ENCODE measurements at regions not wholly inside any gene's neighbourhood (a gene's known extent, or its start where the extent isn't known, plus 50 kb on each side); places are given as distances from the start of the nearest gene placed in this dataset.

- DNase-seq: no peak
- no peak for TF ChIP-seq POLR2A (IDR thresholded peaks at IDR 0.05)
- TF ChIP-seq, protein P1, sequence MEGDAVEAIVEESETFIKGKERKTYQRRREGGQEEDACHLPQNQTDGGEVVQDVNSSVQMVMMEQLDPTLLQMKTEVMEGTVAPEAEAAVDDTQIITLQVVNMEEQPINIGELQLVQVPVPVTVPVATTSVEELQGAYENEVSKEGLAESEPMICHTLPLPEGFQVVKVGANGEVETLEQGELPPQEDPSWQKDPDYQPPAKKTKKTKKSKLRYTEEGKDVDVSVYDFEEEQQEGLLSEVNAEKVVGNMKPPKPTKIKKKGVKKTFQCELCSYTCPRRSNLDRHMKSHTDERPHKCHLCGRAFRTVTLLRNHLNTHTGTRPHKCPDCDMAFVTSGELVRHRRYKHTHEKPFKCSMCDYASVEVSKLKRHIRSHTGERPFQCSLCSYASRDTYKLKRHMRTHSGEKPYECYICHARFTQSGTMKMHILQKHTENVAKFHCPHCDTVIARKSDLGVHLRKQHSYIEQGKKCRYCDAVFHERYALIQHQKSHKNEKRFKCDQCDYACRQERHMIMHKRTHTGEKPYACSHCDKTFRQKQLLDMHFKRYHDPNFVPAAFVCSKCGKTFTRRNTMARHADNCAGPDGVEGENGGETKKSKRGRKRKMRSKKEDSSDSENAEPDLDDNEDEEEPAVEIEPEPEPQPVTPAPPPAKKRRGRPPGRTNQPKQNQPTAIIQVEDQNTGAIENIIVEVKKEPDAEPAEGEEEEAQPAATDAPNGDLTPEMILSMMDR (IDR thresholded peaks at IDR 0.05): no peak
- Histone ChIP-seq H3K4me3 (no peak overlapping the region), H3K27me3 (no peaks in the 10 kb centered on the region), H3K9me3 (no peaks in the 10 kb centered on the region), H3K4me1 (no peaks in the 10 kb centered on the region), H3K36me3 (no peaks in the 10 kb centered on the region), H3K27ac (no peak overlapping the region)
Observed at GRCh38 chr9:19656704-19657103, 132.1 kb downstream of the SLC24A2 start.

DNA sequence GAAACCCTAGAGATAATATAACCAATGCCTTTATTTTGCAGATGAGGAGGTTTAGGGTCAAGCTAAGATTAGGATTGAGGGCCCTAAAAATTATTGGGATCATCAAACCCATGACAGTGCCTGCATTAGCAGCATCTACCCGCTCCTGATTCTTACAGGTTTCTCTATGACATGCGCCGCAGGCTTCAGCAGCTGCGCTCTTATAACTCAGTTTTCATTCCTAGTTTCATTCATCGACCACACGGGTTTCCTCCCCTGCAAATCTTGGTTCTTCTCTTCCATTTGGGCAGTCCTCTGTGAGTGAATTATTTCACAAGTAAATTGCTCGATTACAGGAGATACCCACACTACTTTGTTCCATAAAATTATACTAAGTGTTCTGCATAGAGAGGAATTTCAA is 137.2 kb downstream of the SLC24A2 start:
- TF ChIP-seq POLR2A (IDR thresholded peaks at IDR 0.05): no peak
- TF ChIP-seq, protein P1 (IDR thresholded peaks at IDR 0.05): no peak
- Histone ChIP-seq H3K4me3 (no peak overlapping the region), H3K27ac (no peak overlapping the region), H3K36me3 (no peaks in the 10 kb centered on the region), H3K9me3 (no peaks in the 10 kb centered on the region), H3K4me1 (no peaks in the 10 kb centered on the region), H3K27me3 (no peaks in the 10 kb centered on the region)
- DNase-seq: no peak

DNA sequence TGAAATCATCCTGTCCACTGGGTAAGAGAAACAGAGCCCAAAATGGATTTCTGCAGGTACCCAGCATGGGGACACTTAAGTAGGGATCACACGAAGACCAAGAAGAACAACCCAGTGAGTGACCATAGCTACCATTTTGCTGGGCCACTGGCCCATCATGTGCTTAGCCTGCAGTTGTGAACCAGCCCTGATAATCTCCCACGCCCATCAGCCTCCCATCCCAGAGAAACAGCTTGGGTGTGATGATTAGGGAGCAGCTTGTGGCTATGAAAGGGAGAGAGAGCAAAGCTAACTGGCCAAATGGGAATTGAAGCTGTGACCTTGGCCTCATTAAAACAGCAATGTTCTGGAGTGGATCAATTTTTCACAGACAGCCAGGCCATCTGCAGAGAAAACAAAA is 138.5 kb downstream of the SLC24A2 start:
- H3K4me1 ChIP-seq: no peaks in the 10 kb centered on the region
- H3K27ac ChIP-seq: no peak overlapping the region
- no peak for TF ChIP-seq POLR2A (IDR thresholded peaks at IDR 0.05)
- TF ChIP-seq, protein P1 (IDR thresholded peaks at IDR 0.05): no peak
- H3K9me3 ChIP-seq: no peaks in the 10 kb centered on the region
- H3K36me3 ChIP-seq: no peaks in the 10 kb centered on the region
- no peaks in the 10 kb centered on the region for H3K27me3 ChIP-seq
- DNase-seq: no peak
- no peak overlapping the region for H3K4me3 ChIP-seq

GRCh38 chr9:19649336-19650041 is 139.3 kb downstream of the SLC24A2 start:
- DNase-seq: no peak
- Histone ChIP-seq H3K9me3 (no peaks in the 10 kb centered on the region), H3K36me3 (no peaks in the 10 kb centered on the region), H3K4me3 (no peak overlapping the region), H3K4me1 (no peaks in the 10 kb centered on the region), H3K27ac (no peak overlapping the region), H3K27me3 (no peaks in the 10 kb centered on the region)
- TF ChIP-seq, protein P1 (IDR thresholded peaks at IDR 0.05): no peak
- no peak for TF ChIP-seq POLR2A (IDR thresholded peaks at IDR 0.05)

- no peak overlapping the region for H3K4me3 ChIP-seq
- no peaks in the 10 kb centered on the region for H3K27me3 ChIP-seq
- no peaks in the 10 kb centered on the region for H3K36me3 ChIP-seq
- H3K27ac ChIP-seq: no peak overlapping the region
- DNase-seq: no peak
- no peaks in the 10 kb centered on the region for H3K9me3 ChIP-seq
- H3K4me1 ChIP-seq: no peaks in the 10 kb centered on the region
- TF ChIP-seq, protein P1 (IDR thresholded peaks at IDR 0.05): no peak
- no peak for TF ChIP-seq POLR2A (IDR thresholded peaks at IDR 0.05)
Observed at GRCh38 chr9:19648672-19649071, 140.2 kb downstream of the SLC24A2 start.

- H3K4me1 ChIP-seq: no peaks in the 10 kb centered on the region
- H3K27me3 ChIP-seq: no peaks in the 10 kb centered on the region
- TF ChIP-seq POLR2A (IDR thresholded peaks at IDR 0.05): no peak
- TF ChIP-seq, protein P1 (IDR thresholded peaks at IDR 0.05): no peak
Observed at GRCh38 chr9:19643875-19644274, 145.0 kb downstream of the SLC24A2 start.

More at GRCh38 chr9:19643875-19644274, 145.0 kb downstream of the SLC24A2 start:
- Histone ChIP-seq H3K27ac (no peak overlapping the region), H3K4me3 (no peak overlapping the region), H3K36me3 (no peaks in the 10 kb centered on the region), H3K9me3 (no peaks in the 10 kb centered on the region)
- DNase-seq: no peak

Measured in Peyer's patch (tissue), 4 donors.